H9 (cell line): ENCODE measurements at regions not wholly inside any gene's neighbourhood (a gene's known extent, or its start where the extent isn't known, plus 50 kb on each side); places are given as distances from the start of the nearest gene placed in this dataset.
"Not testable (repeated sequence)": the region's sequence is repeated elsewhere in the genome, so short reads cannot be mapped to it uniquely, and the experiment has no call there.

Source experiments
- DNase-seq: peaks from one replicate; pipeline ENCODE4 v3.0.0-alpha.2; 2017
- H2AFZ ChIP-seq: one replicate; pipeline ENCODE4 v1.6.1; 2013; ENCODE audit warnings: mild to moderate bottlenecking, low read length, control low read depth, moderate library complexity
- H2AK5ac ChIP-seq: 2 replicates; pipeline ENCODE4 v1.6.1; 2013; ENCODE audit warnings: low read length, control low read depth, mixed read lengths; ENCODE audit not compliant: insufficient read length
- H2BK120ac ChIP-seq: one replicate; pipeline ENCODE4 v1.6.1; 2013; ENCODE audit warnings: low read depth, mild to moderate bottlenecking, low read length, control low read depth, inconsistent platforms; ENCODE audit not compliant: poor library complexity, severe bottlenecking
- H2BK12ac ChIP-seq: 2 replicates; pipeline ENCODE4 v1.6.1; 2013; ENCODE audit warnings: low read length, control low read depth, mixed read lengths, low read depth; ENCODE audit not compliant: insufficient read length
- H2BK15ac ChIP-seq: 2 replicates; pipeline ENCODE4 v1.6.1; 2013; ENCODE audit warnings: low read depth, low read length, control low read depth
- H2BK20ac ChIP-seq: one replicate; pipeline ENCODE4 v1.6.1; 2013; ENCODE audit warnings: low read depth, mild to moderate bottlenecking, low read length, control low read depth, inconsistent platforms; ENCODE audit not compliant: poor library complexity, severe bottlenecking
- H2BK5ac ChIP-seq: 2 replicates; pipeline ENCODE4 v1.6.1; 2013; ENCODE audit warnings: low read length, control low read depth, mixed read lengths; ENCODE audit not compliant: insufficient read length
- H3K14ac ChIP-seq: 2 replicates; pipeline ENCODE4 v1.6.1; 2013; ENCODE audit warnings: low read length, control low read depth; ENCODE audit not compliant: insufficient read depth
- H3K18ac ChIP-seq: 2 replicates; pipeline ENCODE4 v1.6.1; 2013; ENCODE audit warnings: low read depth, mild to moderate bottlenecking, mixed read lengths, low read length, control low read depth; ENCODE audit not compliant: insufficient read length
- H3K23ac ChIP-seq: 2 replicates; pipeline ENCODE4 v1.6.1; 2013; ENCODE audit warnings: low read length, control low read depth, mixed read lengths, low read depth; ENCODE audit not compliant: insufficient read length
- H3K23me2 ChIP-seq: 2 replicates; pipeline ENCODE4 v1.6.1; 2013; ENCODE audit warnings: low read depth, mild to moderate bottlenecking, mixed read lengths, low read length, control low read depth; ENCODE audit not compliant: insufficient read length, poor library complexity, severe bottlenecking
- H3K27ac ChIP-seq: 2 replicates; pipeline ENCODE4 v1.5.1; 2013; ENCODE audit warnings: low read length, control low read depth, mixed read lengths, low read depth; ENCODE audit not compliant: insufficient read length
- H3K27me3 ChIP-seq: 2 replicates; pipeline ENCODE4 v1.6.1; 2013; ENCODE audit warnings: low read length, control low read depth, inconsistent platforms; ENCODE audit not compliant: insufficient read depth
- H3K4ac ChIP-seq: 2 replicates; pipeline ENCODE4 v1.6.1; 2013; ENCODE audit warnings: low read depth, mild to moderate bottlenecking, control low read depth, inconsistent platforms, low read length, moderate library complexity
- H3K4me1 ChIP-seq: 2 replicates; pipeline ENCODE4 v1.6.1; 2013; ENCODE audit warnings: low read length, control low read depth, inconsistent platforms; ENCODE audit not compliant: insufficient read depth
- H3K4me2 ChIP-seq: 2 replicates; pipeline ENCODE4 v1.6.1; 2013; ENCODE audit warnings: low read length, control low read depth, mixed read lengths; ENCODE audit not compliant: insufficient read length, insufficient read depth
- H3K56ac ChIP-seq: 2 replicates; pipeline ENCODE4 v1.6.1; 2013; ENCODE audit warnings: low read depth, mild to moderate bottlenecking, mixed read lengths, low read length, control low read depth; ENCODE audit not compliant: insufficient read length
- H3K79me1 ChIP-seq: 2 replicates; pipeline ENCODE4 v1.6.1; 2013; ENCODE audit warnings: low read depth, mild to moderate bottlenecking, moderate library complexity, low read length, control low read depth, inconsistent platforms; ENCODE audit not compliant: insufficient read depth, poor library complexity, severe bottlenecking
- H3K79me2 ChIP-seq: 2 replicates; pipeline ENCODE4 v1.6.1; 2013; ENCODE audit warnings: low read length, control low read depth, inconsistent platforms; ENCODE audit not compliant: insufficient read depth
- H3K9ac ChIP-seq: 2 replicates; pipeline ENCODE4 v1.6.1; 2013; ENCODE audit warnings: low read length, control low read depth, mixed read lengths; ENCODE audit not compliant: insufficient read length; ENCODE audit errors: extremely low read depth
- H3K9me3 ChIP-seq: one replicate; pipeline ENCODE4 v1.6.1; 2013; ENCODE audit warnings: low read depth, low read length, inconsistent platforms; ENCODE audit not compliant: control insufficient read depth
- H3T11ph ChIP-seq: one replicate; pipeline ENCODE4 v1.6.1; 2013; ENCODE audit warnings: mild to moderate bottlenecking, low read length, control low read depth, inconsistent platforms
- H4K20me1 ChIP-seq: one replicate; pipeline ENCODE4 v1.6.1; 2013; ENCODE audit not compliant: control insufficient read depth, insufficient read length, insufficient read depth
- H4K5ac ChIP-seq: 2 replicates; pipeline ENCODE4 v1.6.1; 2013; ENCODE audit warnings: low read depth, mild to moderate bottlenecking, mixed read lengths, low read length, control low read depth; ENCODE audit not compliant: insufficient read length
- H4K8ac ChIP-seq: replicated peaks from 2 replicates; pipeline ENCODE4 v1.6.1; 2013; ENCODE audit warnings: low read length, control low read depth, mixed read lengths, low read depth; ENCODE audit not compliant: insufficient read length
- H4K91ac ChIP-seq: 2 replicates; pipeline ENCODE4 v1.6.1; 2013; ENCODE audit warnings: low read depth, mild to moderate bottlenecking, moderate library complexity, mixed read lengths, low read length, control low read depth; ENCODE audit not compliant: insufficient read length
- H3K27ac Mint-ChIP-seq, 3 experiments: 2 replicates in 2 of 3; 3 replicates in 1 of 3; pipeline ENCODE4 v1.8.0; 2020 to 2021; ENCODE audit warnings: mixed read lengths in 3 of 3, mild to moderate bottlenecking in 1 of 3, moderate library complexity in 1 of 3
- H3K27me3 Mint-ChIP-seq: 2 replicates; pipeline ENCODE4 v1.8.0; 2021; ENCODE audit warnings: low read depth, mild to moderate bottlenecking, moderate library complexity, mixed read lengths
- H3K36me3 Mint-ChIP-seq, 3 experiments: 2 replicates in 2 of 3; 3 replicates in 1 of 3; pipeline ENCODE4 v1.8.0; 2020 to 2021; ENCODE audit warnings: low read depth in 3 of 3, mixed read lengths in 3 of 3; ENCODE audit not compliant: insufficient read depth in 1 of 3
- H3K4me1 Mint-ChIP-seq, 2 experiments: 2 replicates each; pipeline ENCODE4 v1.8.0; 2020; ENCODE audit warnings: mixed read lengths in 2 of 2
- H3K4me3 Mint-ChIP-seq, 2 experiments: 2 replicates in 1 of 2; 3 replicates in 1 of 2; pipeline ENCODE4 v1.8.0; 2020 to 2021; ENCODE audit warnings: mild to moderate bottlenecking in 2 of 2, mixed read lengths in 2 of 2, moderate library complexity in 1 of 2
- H3K9me3 Mint-ChIP-seq, 2 experiments: 2 replicates in 1 of 2; 3 replicates in 1 of 2; pipeline ENCODE4 v1.8.0; 2020; ENCODE audit warnings: mild to moderate bottlenecking in 2 of 2, mixed read lengths in 2 of 2, moderate library complexity in 1 of 2
- WGBS: extraction: QIAGEN DNeasy Blood & Tissue Kit; methylation state at CpG from one replicate; pipeline ENCODE4 v1.1.7; 2013; ENCODE audit warnings: missing lambda C conversion rate, low lambda C conversion rate, mixed read lengths; ENCODE audit not compliant: insufficient read length; ENCODE audit errors: extremely low coverage; 5-methylcytosine and 5-hydroxymethylcytosine counted together
- TF ChIP-seq, protein P1 (sequence below): fragments of 200-600 bp; sonication (generic); conservative IDR thresholded peaks from 3 replicates; pipeline ENCODE4 v1.8.0; 2021; ENCODE audit warnings: antibody characterized with exemption, mild to moderate bottlenecking

DNA sequence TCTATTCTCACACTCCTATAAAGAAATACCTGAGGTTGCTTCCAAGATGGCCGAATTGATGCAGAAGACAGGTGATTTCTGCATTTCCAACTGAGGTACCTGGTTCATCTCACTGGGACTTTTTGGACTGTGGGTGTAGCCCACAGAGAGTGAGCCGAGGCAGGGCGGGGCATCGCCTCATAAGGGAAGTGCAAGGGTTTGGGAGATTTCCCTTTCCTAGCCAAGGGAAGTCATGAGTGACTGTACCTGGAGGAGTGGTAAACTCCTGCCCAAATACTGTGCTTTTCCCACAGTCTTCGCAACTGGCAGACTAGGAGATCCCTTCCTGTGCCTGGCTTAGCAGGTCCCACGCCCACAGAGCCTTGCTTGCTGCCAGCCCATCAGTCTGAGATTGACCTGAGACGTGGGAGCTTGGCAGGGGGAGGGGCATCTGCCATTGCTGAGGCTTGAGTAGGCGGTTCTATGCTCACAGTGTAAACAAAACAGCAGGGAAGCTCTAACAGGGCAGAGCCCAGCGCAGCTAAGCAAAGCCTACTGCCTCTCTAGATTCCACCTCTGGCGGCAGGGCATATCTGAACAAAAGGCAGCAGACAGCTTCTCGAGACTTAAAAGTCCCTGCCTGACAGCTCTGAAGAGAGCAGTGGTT is 152.2 kb downstream of the ARL4A start:
- Histone ChIP-seq H3K23me2 (no peaks in the 10 kb centered on the region), H3K4me2 (peak overlapping the region; percentile 8), H2BK15ac (no peak overlapping the region), H2AFZ (peak overlapping the region; percentile 58), H4K91ac (no peak overlapping the region), H2BK120ac (no peak overlapping the region), H3K79me1 (no peaks in the 10 kb centered on the region), H3T11ph (no peak overlapping the region), H2BK12ac (no peak overlapping the region), H3K9me3 (no peaks in the 10 kb centered on the region), H4K8ac (no peak overlapping the region), H2BK5ac (no peak overlapping the region), H3K14ac (no peak overlapping the region), H3K23ac (no peak overlapping the region), H3K18ac (peak overlapping the region; percentile 40), H3K4me1 (no peaks in the 10 kb centered on the region; the same call in 1 of the 2 replicates), H2BK20ac (no peak overlapping the region), H3K4ac (no peak overlapping the region), H3K9ac (no peak overlapping the region), H3K27ac (no peak overlapping the region), H4K5ac (no peak overlapping the region), H3K27me3 (no peaks in the 10 kb centered on the region), H3K56ac (no peak overlapping the region), H4K20me1 (no peaks in the 10 kb centered on the region), H3K79me2 (no peaks in the 10 kb centered on the region), H2AK5ac (no peak overlapping the region)
- DNase-seq = peak; percentile 77
- Mint-ChIP-seq H3K9me3 (peaks cover 19 to 26% of the 10 kb centered on the region in 2 experiments), H3K36me3 (peaks cover 6 to 35% (median 12%) of the 10 kb centered on the region in 3 experiments), H3K4me3 (peak overlapping the region in 1 of 2 experiments; percentile 17; a peak in 1 of 5 replicates), H3K27ac (no peak overlapping the region), H3K4me1 (peaks cover 13 to 17% of the 10 kb centered on the region in 2 experiments), H3K27me3 (no peaks in the 10 kb centered on the region)
- TF ChIP-seq, protein P1, sequence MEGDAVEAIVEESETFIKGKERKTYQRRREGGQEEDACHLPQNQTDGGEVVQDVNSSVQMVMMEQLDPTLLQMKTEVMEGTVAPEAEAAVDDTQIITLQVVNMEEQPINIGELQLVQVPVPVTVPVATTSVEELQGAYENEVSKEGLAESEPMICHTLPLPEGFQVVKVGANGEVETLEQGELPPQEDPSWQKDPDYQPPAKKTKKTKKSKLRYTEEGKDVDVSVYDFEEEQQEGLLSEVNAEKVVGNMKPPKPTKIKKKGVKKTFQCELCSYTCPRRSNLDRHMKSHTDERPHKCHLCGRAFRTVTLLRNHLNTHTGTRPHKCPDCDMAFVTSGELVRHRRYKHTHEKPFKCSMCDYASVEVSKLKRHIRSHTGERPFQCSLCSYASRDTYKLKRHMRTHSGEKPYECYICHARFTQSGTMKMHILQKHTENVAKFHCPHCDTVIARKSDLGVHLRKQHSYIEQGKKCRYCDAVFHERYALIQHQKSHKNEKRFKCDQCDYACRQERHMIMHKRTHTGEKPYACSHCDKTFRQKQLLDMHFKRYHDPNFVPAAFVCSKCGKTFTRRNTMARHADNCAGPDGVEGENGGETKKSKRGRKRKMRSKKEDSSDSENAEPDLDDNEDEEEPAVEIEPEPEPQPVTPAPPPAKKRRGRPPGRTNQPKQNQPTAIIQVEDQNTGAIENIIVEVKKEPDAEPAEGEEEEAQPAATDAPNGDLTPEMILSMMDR = no peak; the same call in 2 of the 3 replicates
- WGBS = no CpG with 5 or more reads among the region's 11 CpGs

DNA sequence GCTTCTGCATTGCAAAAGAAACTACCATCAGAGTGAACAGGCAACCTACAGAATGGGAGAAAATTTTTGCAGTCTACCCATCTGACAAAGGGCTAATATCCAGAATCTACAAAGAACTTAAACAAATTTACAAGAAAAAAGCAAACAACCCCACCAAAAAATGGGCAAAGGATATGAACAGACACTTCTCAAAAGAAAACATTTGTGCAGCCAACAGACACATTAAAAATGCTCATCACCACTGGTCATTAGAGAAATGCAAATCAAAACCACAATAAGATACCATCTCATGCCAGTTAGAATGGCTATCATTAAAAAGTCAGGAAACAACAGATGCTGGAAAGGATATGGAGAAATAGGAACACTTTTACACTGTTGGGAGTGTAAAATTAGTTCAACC is 157.3 kb downstream of the ARL4A start:
- H3K9me3 ChIP-seq, H3K79me2 ChIP-seq, H3K4ac ChIP-seq, H2BK20ac ChIP-seq, H2AFZ ChIP-seq, H3K79me1 ChIP-seq, H3K56ac ChIP-seq, H4K91ac ChIP-seq, H3K27me3 Mint-ChIP-seq, H2BK12ac ChIP-seq, H2BK120ac ChIP-seq, H2AK5ac ChIP-seq, H4K5ac ChIP-seq, H3K4me2 ChIP-seq, H3T11ph ChIP-seq, H2BK5ac ChIP-seq, H3K23me2 ChIP-seq, H3K9ac ChIP-seq, H3K18ac ChIP-seq, H4K20me1 ChIP-seq, H3K27ac ChIP-seq, H3K27me3 ChIP-seq, H3K4me1 Mint-ChIP-seq, H3K27ac Mint-ChIP-seq, H3K4me3 Mint-ChIP-seq, H2BK15ac ChIP-seq, H3K4me1 ChIP-seq, H3K14ac ChIP-seq, H3K23ac ChIP-seq, H4K8ac ChIP-seq, DNase-seq: not testable (repeated sequence)
- H3K9me3 Mint-ChIP-seq = peaks cover 35 to 39% of the 10 kb centered on the region in 2 experiments
- peaks cover 12 to 52% (median 16%) of the 10 kb centered on the region in 3 experiments for H3K36me3 Mint-ChIP-seq
